Urothelium cell line (cell line): ENCODE measurements at regions not wholly inside any gene's neighbourhood (a gene's known extent, or its start where the extent isn't known, plus 50 kb on each side); places are given as distances from the start of the nearest gene placed in this dataset.
"Not testable (repeated sequence)": the region's sequence is repeated elsewhere in the genome, so short reads cannot be mapped to it uniquely, and the experiment has no call there.

Experiments
- DNase-seq: peaks from one replicate; pipeline ENCODE4 v3.0.0; 2011; ENCODE audit warnings: low spot score, mixed read lengths
- FAIRE-seq: peaks from 2 replicates; lab custom pipeline; 2011; peaks lifted over from hg19 to GRCh38; lab: Jason Lieb, UNC

DNA sequence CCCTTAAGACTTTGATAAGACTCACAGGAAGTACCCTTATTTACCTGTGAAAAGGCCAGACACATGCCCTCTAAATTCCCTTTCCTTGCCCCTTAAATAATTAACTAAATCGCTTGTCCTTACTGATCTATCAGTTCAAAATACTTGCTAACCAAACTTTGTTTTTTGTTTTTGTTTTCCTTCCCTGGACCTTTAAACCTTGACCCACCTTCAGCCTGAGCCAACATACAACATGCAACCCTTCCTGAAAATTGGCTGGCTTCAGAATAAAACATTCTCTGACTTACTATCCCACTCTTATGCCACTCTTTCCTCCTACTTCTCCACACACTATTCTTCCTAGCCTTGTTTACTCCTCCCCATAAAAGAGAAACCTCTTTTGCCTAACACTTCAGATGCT is 448.1 kb upstream of the TRAM1L1 start:
- no peak for DNase-seq
- FAIRE-seq, result no peak

DNA sequence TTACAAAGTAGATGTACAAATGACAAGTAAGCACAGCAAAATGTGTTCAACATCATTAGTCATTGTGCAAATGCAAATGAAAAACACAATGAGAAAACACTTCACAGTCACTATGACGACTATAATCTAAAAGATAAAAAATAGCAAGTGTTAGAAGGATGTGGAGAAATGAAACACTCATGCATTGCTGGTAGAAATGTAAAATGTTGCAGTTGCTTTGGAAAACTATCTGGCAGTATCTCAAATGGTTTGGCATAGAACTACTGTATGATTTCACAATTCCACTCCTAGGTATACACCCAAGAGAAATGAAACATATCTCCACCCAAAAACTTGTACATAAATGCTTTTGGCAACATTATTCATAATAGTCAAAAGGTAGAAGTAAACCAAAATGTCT is 459.7 kb upstream of the TRAM1L1 start:
- DNase-seq (no peak), FAIRE-seq (no peak)

DNA sequence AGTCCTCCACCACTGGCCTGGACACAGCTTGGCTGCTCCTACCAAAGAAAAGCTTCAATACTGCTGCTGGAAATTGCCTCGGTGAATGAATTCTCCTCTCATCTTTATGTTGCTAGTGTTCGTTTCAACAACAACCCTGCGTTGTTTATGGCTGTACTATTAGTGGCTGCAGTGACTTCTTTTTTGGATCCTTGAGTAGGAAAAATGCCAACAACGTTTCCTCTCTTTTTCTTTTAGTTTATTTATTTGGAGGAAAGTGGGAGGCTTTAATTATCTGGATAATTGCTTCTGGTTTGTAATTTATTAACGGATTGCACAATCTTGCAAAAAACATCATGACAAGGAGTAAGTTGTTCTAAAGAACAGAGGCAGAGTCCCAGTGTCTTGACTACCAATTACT is 464.1 kb upstream of the TRAM1L1 start:
- DNase-seq, result no peak
- no peak for FAIRE-seq

DNA sequence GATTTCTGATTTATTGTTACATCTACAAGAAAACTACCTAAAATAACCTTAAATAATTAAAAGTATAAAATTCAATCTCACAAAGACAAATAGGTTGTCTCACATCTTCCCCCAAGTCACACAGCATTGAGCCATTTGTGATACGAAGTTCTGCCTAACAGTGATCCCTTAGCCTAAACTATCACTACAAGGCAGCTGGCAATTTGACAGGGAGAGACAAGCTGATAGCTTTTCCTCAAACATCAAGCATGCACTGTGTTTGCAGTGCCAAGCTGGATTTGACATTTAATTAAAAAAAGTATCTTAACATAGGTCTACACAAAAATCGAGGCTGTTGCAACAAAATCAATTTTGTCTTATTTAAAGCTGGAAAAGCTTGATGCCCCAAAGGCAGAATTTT is 464.7 kb upstream of the TRAM1L1 start:
- FAIRE-seq, result no peak
- DNase-seq, result no peak

DNA sequence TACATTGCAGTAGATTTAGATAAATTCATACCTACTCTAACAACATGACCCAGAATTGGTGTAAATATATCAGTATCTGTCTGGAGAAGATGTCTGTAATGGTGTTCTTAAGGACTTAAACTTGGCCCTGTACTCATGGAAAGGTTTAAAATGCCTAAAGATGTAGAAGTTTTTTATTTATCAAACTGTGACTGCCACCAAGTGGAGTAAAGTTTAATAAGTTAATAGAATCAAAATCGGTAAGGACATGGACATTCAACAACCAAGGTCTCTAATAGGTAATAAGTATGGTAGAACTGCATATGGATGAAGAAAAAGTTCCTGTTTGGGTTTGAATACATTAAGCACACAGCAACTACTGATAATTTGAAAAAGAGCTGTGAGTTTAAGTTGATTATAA is 474.0 kb upstream of the NDST3 start:
- FAIRE-seq (no peak), DNase-seq (peak; percentile 2)

DNA sequence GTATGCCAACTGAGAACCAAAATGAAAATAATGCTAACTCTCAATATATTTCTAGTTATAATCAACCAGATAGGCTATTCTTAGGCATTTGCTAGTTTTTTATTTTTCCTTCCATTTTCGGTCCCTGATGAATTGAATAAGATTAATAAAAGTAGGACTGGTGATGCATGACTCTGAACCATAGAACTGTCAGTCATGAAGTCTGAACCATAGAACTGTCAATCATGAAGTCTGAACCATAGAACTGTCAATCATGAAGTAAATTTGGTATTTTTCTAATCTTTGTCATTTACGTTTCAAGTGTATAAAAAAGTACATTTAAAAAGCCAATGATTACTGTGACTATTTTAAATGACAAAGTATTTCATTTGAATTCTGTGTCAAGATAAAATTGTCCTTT is 460.2 kb upstream of the NDST3 start:
- DNase-seq (no peak), FAIRE-seq (no peak)

DNA sequence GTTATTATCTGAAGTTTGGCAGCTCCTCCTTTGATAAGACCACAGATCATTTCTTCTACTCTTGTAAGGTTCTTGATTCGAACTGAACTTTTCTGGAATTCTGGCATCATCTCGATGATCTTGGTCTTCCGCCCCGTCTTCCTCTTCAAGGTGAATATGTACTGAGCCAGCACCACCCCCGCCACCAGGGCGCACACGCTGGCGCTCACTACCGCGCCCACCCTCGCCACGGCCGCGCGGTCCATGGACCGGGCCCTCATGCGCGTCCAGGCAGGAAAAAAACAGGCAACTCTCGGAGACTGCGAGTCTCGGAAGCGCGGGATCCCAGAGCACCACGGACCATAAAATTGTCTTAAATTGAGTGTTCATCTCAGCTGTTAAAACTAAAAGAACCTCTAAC is 458.4 kb upstream of the NDST3 start:
- FAIRE-seq, result no peak

DNA sequence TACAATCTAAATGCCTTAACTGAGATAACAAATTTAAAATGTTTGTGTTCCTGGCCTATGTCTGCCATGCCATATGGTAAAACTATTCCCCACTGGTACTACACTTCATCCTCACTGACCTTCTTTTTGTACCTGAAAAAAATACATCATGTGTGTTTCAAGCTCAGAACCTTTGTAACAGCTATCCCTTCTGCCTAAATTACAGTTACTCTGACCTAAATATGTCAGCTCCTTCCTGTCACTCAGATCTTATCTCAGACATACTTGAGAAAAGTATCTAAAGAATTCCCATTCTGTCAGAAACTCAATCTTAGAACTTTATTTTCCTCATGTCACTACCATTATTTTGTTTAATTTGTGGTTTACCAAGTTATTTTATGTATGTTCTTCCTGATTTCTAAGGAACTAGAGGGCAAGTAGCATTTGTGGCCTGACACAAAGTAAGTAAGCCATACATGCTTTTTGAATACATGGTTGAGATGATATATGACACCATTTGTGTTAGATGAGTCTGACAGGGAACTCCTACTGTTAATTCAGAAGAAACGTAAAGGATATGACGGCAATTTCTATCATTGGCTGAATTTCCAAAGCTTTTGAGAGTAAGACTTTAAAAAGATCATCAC is 456.5 kb upstream of the NDST3 start:
- FAIRE-seq, result no peak
- no peak for DNase-seq

More for the DNA sequence above, 458.4 kb upstream of the NDST3 start:
- DNase-seq, result no peak

DNA sequence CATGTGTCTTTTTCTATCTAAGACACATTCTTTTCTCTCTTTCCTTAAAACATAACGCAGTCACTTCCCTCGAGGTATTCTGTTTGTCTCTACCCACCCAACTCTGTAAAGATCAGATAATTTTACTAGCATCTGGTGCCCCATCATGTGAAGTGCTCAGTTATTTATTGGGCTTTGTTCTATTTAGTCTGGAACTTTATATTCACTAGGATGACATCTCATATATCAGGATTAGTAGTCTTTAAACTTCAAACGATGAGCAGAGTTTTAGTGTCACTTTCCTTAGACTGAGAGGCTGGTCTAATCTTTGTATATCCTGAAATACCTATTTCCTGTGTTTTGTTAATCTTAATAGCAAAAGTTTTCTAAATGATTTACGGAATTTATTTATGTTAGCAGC is 445.5 kb upstream of the NDST3 start:
- FAIRE-seq, result no peak
- DNase-seq, result no peak

DNA sequence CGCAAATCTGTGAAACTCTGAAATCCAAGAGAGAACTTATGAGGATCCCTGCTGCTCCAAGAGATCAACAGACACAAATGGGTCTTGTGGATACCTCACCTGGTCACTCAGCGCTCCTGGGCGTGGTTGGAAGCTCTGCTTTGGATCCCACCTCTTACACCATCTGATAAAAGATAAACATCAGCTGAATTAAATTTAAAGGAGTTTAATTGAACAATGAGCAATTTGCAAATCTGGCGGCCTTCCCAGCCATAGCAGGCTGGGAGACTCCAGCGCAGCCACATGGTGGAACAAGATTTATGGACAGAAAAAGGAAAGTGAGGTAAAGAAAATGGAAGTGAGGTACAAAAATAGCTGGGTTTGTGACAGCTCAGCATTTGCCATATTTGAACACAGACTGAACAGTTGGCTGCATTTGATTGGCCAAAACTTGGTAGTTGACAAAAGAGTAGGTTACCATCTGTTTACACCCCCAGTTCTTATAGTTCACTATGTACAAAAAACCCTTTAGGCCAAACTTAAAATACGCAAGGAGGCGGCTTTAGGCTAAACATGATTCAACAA is 437.3 kb upstream of the NDST3 start:
- DNase-seq (no peak), FAIRE-seq (no peak)

DNA sequence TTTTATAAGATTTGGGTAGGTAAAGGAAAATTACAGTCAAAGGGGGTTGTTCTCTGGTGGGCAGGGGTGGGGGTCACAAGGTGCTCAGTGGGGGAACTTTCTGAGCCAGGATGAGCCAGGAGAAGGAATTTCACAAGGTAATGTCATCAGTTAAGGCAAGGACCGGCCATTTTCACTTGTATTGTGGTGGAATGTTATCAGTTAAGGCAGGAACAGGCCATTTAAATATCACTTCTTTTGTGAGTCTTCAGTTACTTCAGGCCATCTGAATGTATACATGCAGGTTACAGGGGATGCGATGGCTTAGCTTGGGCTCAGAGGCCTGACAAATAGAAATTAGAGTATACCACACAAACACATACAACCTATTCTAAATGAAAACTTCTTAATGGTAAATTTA is 434.9 kb upstream of the NDST3 start:
- DNase-seq, result not testable (repeated sequence)

DNA sequence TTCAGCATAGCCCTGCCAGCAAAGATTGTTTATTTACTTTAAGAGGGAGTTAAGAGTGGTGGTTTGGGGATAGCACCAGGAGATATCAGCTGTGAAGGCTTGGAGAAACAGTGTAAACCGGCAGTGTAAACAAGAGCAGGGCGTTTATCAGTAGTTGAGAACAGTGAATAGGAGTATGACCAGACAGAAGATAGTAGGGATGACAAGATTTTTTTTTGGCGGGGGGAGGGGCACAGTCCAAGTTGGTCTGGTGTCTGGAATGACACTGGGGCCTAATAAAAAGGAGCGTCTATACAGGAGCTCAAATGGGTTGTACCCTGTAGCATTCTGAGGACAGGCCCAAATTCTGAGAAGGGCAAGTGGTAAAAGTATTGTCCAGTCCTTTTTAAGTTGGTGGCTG is 433.4 kb upstream of the NDST3 start:
- not testable (repeated sequence) for FAIRE-seq, DNase-seq

More for the DNA sequence above, 434.9 kb upstream of the NDST3 start:
- not testable (repeated sequence) for FAIRE-seq

DNA sequence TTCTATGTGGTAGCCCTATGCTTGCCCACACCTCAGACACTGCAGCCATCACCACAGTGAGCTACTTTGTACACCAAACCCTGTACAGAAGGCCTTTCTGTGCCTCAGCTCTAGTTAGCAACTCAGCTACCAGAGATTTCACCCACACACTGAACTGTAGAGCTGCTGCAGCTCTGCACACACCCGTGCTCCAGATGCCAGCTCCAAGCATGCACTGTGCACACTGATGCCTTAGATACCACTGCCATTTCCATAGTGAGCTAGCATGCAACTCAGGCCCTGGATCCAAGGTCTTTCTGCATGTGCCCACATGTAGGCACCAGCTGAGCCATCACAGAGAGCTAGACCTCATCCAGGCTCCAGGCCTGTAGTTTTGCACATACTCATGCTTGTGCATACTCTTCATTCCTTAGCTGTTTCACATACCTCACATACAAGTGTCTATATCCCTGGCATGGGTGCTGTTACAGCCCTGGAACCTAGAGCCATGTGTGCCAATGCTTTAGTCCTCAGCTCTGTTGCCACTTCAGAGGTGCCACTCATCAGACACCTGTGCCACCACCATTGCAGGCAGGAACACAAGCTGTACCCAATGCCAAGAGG is 423.5 kb upstream of the NDST3 start:
- DNase-seq, result no peak
- FAIRE-seq, result peak; percentile 74

DNA sequence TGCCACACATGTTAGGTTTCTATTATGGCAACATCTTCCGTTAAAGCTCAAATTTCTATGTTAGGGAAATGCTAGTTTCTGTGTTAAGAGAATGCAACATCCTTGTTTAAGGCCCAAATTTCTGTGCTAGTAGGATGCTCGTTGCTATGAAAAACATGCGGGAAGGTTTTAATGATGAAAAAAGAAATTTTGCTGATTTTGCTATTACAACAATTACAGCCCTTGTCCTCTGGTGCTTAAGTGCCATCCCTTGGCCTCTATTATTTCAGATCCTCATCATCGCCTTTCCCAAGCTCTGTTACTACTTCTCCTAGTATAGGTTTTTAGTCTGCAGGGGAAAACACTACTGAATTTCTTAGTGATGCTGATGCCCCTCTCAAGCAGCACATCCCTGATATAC is 412.6 kb upstream of the NDST3 start:
- FAIRE-seq, result no peak
- no peak for DNase-seq

DNA sequence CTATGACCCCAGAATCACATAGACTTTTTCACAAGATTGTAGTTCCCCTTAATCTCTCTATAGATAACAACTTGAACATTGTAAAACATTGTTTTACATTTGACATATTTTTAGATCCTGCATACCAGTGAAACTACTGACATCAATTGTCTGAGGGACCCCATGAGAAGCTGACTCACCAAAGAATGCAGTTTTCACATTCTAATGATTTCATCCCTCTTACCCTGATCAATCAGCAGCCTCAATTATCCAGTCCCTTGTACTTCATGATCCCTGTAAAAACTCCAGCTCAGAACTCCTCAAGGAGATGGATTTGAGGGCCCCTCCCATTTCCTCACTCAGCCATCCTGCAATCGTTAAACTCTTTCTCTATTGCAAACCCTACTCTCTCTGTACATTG is 411.0 kb upstream of the NDST3 start:
- FAIRE-seq, result no peak
- no peak for DNase-seq

DNA sequence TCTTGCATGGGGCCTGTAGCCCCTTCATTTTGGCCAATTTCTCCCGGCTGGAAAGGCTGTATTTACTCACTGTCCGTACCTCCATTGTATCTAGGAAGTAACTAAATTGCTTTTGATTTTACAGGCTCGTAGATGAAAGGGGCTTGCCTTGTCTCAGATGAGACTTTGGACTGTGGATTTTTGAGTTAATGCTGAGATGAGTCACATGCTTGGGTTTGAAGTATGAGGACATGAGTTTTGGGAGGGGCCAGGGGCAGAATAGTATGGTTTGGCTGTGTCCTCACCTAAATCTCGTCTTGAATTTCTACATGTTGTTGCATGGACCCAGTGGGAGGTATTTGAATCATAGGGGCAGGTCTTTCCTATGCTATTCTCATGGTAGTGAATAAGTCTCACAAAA is 407.6 kb upstream of the NDST3 start:
- no peak for FAIRE-seq
- no peak for DNase-seq

DNA sequence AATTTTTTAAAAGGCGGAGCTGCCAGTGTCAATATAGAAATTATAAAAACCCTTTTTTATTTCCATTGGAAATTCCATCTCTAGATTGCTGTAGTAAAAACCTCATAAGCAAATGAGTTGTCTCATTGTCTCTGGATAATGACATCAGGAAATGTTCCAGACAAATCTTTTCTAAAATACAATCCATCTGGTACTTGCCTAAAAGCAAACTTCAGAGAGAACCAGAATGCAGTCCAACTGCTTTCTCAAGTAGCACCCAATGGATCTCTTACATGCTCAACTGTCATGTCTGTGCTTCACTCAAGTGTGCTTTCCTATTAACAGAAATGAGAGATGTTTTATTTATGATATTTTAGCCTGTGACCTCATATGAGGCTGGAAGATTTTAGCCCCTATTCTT is 399.6 kb upstream of the NDST3 start:
- no peak for DNase-seq
- FAIRE-seq, result no peak

DNA sequence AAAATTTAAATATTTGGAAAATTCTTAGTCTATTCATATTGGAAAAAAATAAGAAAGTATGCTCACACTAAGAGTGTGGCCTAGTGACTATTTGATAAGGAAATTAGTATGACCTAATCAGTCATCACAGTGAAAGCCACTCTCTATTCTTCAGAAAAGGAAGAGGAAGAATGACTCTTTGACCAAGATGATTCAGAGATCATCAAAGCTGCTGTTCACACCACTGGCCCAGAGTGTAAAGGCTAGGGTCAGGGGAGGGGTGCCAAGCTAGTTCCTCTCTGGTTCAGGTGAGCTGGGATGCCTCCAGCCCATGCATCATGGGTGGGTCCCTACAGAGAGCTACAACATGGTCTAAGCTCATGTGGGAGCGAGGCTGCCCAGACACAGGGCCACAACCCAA is 396.9 kb upstream of the NDST3 start:
- no peak for DNase-seq
- FAIRE-seq, result no peak

DNA sequence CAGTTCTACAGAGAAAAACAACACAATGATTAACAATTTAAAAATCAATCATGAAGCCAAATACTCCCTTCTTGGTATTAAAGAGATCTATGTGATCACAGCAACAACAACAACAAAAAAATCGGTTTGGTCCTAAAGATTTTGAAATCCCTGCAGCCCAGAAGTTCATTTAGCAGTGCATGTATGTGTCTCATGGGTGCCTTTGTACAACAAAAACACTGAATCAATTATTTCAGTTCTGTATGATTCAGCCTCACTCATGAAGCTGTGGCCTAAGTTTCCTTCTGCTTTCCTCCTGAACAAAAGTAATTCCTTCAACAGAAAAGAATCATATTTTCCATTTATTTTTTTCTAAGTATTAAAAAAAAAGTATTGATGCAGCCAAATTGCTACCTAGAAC is 393.4 kb upstream of the NDST3 start:
- FAIRE-seq, result no peak
- DNase-seq, result no peak

DNA sequence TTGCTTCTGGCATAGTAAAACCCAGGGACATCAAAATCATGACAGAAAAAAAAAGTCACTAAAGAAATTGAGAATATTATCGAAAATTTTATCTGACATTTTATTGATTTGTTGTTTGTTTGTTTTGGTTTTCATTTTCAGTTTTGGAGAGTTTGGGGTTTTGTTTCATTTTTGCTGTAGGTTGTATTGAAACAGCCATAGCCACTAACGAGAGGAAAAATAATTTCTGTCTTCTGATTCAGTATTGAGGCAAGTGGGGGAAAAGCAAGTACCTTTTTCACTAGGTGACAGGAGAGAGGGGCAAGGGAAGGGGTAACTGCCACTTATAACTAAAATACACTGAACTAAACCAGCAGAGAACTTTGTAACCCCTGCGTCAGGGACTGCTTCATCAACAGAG is 392.8 kb upstream of the NDST3 start:
- no peak for DNase-seq
- no peak for FAIRE-seq

DNA sequence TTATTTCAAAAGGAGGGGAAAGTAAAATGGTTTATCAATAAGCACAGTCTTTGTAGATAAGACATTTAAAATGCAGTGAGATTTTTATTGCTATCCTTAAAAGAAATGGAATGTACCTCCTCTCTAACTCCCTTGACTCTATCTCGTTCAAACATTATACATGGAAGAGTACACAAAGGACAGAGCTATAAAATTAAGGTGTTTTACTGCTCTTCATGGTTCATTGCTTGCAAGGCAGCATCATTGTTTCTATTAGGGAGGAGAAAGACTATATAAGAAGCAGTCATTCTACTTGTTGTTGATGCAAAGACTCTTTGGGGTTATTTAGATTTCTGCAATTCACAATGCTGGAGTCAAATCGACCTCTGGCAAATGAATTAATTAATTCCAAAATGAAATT is 380.2 kb upstream of the NDST3 start:
- DNase-seq, result no peak
- FAIRE-seq, result no peak

DNA sequence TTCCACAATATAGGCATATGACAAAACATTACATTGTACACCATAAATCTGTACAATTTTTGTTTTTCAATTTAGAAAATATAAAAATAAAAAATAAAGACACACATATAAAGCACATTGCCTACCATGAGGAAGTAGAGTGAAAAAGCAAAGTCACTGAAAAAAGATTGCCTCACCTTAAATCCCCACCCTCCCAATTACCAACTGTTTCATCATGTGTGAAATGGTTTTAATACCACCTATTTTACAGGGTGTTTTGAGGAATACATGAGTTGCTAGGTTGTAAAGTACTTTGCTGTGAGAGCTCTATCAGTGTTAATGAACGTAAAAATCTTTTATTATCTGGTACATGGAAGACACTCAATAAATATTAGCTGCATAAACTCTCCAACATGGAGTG is 373.6 kb upstream of the NDST3 start:
- no peak for FAIRE-seq
- DNase-seq, result no peak
